GM18909 (cell line): ENCODE measurements at regions not wholly inside any gene's neighbourhood (a gene's known extent, or its start where the extent isn't known, plus 50 kb on each side); places are given as distances from the start of the nearest gene placed in this dataset.

ENCODE experiments used
- ATAC-seq: cut with Tn5 transposase; IDR thresholded peaks from one replicate; pipeline ENCODE4 v1.9.1; 2021; ENCODE audit warnings: mild to moderate bottlenecking; ENCODE audit not compliant: unreplicated experiment, poor library complexity

DNA sequence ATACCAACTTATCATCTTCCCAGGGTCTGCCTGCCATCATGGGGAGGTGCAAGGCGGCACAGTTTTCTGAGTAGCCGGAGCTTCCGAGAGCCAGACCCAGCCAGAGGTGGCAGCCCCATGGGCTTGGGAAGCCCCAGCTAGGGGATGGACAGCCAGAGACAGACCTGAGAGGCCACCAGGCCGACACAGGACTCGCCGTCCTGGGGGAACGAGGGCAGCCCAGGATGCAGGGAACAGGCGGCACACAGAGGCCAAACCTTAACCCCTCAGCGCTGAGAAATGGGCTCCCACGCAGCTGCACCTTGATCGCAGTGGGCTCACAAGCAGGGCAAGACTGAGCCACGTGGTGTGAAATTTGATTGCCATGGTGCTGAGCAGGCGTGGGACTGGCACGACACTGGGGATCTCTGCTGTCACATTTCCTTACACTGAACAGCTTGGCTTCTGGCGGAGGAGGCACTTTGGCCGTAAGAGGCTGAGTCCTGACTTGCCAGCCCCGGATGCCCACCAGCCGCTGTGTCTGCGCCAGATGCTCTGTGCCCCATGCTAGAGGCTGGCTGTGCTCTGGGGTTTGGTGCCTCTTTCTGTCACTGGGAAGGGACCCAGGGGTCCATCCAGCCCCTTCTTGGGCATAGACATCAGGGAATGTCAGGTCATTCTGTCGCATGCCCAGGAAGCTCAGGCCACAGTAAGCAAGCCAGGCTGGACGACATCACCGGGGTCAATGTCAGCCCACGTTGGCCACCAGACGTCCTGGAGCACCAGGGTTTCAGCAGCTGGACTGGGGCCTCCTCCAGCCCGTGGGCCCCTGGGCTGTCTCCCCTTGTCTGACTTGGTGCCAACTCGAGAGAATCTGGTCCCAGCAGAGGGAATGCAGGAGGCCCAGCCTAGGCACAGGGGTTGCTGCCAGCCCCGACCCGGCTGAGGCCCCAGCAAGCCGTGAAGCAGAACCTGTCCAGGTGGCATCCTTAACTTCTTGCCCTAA, 312.1 kb upstream of the MYT1L start:
- no peak for ATAC-seq

DNA sequence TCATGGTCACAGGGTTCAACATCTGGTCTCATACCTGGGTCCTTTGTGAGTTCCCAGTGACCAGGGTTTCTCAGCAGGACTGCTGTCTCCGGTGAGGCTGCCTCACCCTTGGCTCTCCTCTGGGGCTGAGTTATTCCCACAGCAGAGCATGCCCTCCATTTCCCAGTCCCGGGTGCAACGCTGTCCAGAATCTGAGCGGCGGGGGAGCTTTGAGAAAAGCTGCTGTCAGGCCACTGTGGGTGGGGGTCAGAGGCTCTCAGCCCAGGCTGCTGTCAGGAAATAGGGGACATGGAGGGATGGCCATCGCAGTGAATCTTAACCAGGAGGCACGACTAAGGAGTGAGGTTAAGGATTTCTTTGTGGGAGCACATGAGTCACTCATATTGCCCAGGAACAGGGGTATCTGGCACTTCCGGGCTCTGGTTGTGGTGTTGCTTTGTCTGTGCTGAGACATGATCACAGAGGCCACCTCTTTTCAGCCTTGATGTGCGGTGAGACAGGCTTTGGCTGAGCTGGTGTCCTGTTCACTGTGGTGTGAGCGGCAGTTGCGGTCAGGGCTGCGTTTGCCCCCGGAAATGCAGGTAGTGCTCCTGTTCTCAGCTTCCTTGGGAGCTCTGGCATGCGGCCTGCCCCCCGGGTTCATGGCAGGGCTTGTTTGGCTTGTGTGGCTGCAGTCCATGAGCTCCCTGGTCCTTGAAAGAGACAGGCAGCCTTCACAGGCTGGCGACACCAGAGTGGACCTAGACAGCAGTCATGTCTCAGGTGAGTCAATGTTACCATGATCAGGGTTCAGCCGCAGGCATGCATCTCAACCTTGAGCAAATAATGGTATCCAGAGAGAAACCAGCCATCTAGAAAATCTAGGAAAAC, 310.7 kb upstream of the MYT1L start:
- ATAC-seq = no peak

DNA sequence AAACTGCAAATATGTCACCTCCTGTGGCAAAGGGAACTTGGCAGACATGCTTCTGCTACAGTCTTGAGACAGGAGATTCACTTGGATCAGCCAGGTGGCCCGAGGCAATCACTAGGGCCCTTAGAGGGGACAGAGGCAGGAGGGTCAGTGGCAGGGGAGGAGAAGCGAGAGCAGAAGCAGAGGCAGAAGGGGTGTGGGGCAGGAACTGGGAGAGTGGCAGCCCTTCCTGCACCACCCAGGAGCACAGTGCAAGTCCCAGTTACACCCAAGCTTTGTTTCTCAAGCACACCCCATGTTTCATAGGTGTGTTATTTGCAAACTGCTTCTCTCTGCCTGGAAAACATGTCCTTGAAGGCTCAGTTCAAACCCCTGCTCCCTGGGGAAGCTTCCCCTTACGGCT, 309.7 kb upstream of the MYT1L start:
- no peak for ATAC-seq

DNA sequence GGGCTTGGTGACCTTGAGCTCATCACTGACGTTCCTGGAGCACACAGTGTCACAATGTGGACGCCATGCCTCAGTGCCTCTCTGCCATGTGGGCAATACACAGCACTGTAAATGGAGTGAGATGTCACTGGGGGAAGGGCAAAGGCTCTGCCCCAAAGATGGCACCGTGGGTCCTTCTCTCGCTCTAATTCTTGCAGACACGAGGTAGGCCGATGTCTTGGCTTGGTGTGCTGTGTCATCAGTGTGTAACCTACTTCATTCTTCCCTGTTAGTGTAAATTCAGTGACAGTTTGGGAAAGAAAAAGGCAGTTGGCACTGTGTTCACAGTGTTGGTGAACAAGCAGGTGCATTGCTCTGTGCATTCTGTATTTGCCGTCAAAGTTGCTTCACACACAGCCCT, 309.3 kb upstream of the MYT1L start:
- ATAC-seq = no peak

DNA sequence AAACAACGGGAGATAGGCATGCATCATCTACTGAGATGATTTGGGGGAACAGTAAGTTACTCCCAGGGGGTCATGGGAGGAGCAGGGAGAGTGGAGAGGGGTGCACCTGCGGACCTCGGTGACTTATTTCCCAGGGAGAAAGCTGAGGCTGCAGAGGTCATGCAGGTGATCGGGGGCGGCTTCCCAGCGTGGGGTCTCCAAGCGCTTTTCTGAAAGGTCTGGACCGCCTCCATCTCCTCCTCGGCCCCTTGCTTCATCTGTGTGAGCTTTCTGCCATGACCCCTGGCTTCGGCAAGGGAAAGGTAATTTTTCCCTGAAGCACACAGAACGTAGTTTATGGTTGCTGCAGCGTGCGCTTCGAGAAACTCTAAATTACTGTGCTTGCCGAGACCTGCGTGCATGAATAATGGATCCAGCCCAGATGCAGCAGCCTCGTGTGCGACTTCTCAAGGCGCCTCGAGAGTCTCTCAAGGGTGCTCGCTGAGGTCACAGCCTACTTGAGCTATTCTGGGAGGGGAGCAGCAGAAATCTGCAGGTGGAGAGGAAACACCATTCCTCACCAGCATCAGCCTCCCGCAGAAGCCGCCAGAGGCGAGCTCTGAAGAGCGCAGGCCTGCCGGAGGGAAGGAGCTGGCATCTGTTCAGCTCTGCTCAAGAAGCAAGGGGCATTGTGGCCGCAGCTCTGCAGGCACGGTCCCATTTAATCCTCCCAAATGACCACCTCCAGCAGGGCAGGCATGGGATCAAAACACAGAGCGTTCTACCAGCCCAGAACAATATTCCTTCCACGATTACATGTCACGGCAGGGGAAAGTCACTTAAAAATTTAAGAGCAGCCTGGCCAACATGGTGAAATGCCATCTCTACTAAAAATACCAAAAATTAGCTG, 308.4 kb upstream of the MYT1L start:
- no peak for ATAC-seq

DNA sequence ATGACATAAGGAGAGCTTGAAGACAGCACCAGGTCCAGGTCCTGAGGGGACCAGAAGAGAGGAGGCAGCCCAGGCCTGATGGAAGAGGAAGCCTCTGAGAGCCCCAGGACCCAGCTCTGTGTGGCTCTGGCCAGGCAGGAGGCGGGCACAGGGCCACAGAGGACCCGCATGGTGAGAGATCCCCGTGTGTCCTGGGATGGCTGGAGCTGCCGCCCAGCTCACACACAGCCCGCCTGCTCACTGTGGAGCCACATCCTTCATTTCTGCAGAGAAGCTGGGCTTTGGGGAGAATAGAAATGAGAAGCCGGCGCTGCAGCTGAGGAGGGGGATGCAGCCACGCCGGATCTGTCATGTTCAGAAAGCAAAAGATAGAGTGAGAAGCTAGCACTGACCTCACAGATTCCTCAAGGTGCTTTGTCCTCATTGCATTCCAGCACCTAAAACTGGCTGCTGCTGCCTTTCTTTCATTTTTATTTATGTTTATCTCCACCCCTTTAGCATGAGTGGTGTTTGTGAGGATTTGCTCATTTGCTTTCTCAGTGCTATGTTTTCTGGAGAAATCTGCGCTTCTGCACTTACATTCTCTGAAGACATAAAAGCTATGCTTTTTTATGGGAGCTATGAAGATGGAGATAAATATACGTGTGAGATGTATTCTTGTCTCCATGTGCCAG, 307.6 kb upstream of the MYT1L start:
- ATAC-seq = no peak

DNA sequence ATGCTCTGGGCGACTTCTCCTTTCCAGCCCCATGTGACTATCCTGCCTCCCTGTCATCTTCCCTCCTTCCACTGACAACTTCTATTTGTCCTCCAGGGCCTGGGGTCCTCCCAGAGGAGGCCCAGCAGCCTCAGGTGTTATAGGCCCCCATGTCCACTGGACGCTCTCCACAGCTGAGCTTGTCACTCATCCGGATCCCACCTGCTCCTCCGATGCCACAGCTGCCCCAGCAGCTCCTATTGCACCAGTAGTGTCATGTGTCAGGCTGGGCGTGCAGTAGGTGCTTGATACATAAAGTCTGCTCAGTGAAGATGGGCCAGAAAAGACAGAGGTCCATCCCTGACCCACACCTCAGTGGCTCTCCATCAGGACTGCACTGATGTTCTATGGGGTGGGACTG, 305.7 kb upstream of the MYT1L start:
- no peak for ATAC-seq

DNA sequence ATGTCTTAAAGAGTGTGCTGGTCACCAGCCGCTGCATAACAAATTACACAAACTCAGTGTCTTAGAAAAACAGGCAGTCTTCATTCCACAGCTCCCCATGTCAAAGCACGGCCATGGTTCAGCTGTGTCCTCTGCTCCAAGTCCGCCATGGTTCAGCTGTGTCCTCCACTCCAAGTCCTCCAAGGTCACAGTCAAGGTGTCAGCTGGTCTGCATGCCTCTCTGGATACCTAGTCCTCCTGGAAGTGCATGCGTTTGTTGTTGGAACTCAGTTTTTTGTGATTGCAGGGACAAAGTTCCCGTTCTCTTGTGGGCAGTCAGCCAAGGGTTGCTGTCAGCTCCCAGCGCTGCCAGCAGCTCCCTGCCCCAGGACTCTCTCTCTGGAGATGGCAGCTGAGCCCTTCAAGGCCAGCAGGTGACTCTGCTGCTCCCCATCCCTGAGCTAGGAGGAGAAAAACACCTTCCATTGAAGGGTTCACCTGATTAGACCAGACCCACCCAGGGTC, 304.0 kb upstream of the MYT1L start:
- no peak for ATAC-seq

DNA sequence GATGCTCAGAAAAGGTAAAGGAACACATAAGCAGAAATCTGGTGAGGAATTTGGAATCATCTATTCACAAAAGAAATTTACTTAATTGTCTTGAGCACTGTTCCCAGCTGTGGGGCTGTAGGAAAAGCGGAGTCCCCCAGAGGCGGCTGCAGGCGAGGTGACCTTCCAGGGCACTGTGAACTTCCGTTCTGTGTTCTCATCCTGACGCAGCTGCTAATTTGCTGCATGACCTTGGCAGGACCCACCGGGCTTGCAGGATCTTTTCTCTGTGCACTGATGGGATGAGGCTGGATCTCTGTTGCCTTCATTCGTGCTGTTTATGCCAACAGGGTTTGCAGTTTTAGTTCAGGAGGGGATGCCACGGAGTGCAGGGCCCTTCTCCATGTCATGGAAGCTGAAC, 301.9 kb upstream of the MYT1L start:
- no peak for ATAC-seq

DNA sequence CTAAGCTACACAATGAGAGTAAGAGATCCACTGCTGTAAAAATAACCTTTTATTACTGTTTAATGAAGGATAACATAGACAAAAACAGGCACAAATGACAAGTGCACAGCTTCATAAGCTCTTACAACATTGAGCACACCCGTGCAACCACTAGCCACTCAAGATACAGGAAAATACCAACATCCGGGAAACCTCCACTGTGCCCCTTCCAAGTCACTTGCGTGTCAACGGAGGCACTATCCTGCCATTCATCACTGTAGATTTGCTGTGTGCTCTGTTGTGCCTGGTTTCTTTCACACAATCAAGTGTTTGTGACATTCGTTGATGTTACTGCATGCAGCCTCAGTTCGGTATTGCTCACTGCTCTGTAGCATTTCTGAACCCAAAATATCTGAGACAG, 292.9 kb upstream of the MYT1L start:
- ATAC-seq = no peak

DNA sequence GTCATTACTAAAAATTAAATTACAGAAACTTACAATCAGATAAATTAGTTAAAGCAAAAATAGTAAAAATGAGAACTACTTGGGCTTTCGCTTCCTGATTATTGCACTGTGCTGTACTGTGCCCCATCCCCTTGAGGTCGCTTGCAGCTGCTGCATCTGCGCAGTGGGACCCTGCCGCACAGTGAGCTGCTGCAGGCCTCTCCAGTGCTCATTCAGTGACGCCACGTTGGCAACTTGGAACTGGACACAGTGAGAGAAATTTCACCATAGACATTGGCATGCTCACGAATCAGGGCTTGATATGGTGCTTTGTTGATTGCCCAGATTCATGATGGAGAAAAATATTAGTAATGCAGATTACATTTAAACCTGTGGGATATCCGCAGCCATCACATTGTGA, 290.8 kb upstream of the MYT1L start:
- ATAC-seq = no peak

DNA sequence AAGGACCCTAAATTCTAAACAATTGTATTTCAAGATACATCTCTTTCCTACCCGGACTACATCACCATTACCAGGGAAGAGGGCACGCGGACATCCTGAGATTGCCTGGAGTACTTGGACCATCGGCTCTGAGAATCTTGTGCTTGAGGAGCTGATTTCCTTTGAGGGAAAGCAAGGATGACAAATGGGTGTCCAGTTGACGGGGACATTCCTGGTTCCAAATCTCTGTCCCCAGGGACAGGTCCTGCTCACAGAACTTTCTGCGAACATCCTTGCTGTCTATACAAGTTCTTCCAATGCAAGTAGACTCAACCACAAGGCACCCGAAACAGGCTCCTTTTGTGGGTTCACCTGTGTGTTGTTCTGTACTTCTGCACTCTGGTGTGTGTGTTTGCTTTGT, 289.5 kb upstream of the MYT1L start:
- no peak for ATAC-seq

DNA sequence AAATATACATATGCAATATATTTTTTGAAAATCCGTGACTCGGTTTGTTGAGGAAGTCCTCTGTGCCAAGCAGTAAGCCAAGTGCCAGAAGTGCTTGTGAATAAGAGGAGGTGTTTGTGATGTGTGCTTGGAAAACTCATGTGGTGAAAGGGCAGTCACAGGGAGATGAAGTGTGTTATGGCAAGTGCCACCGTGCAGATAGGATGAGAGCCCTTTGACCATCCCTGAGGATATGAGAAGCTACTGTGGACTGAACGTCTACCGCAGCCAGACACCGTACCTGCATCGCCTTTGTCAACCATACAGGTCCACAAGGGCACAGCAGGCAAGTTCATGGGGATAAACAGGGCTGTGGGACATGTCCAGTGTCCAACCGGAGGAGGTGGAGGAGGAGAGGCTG, 288.9 kb upstream of the MYT1L start:
- ATAC-seq = no peak

DNA sequence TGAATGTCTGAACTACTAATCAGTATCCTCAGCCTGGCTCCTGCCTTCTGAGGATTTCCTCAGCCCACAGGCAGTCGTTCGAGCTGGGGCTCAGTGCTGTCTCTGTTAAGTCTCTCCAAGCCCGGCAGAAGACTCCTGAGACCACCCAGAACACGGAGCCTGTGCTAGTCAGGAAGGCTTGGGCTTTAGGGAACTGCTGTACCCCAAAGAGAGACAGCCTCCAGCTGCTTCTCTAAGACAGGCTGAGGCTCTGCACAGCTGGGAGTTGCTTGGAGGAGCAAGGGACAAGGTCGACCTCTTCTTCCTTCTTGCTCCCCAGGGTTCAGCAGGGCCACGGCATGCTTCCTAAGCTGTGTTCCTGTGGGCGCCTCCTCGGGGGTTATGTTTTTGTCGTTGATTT, 283.4 kb upstream of the MYT1L start:
- no peak for ATAC-seq

DNA sequence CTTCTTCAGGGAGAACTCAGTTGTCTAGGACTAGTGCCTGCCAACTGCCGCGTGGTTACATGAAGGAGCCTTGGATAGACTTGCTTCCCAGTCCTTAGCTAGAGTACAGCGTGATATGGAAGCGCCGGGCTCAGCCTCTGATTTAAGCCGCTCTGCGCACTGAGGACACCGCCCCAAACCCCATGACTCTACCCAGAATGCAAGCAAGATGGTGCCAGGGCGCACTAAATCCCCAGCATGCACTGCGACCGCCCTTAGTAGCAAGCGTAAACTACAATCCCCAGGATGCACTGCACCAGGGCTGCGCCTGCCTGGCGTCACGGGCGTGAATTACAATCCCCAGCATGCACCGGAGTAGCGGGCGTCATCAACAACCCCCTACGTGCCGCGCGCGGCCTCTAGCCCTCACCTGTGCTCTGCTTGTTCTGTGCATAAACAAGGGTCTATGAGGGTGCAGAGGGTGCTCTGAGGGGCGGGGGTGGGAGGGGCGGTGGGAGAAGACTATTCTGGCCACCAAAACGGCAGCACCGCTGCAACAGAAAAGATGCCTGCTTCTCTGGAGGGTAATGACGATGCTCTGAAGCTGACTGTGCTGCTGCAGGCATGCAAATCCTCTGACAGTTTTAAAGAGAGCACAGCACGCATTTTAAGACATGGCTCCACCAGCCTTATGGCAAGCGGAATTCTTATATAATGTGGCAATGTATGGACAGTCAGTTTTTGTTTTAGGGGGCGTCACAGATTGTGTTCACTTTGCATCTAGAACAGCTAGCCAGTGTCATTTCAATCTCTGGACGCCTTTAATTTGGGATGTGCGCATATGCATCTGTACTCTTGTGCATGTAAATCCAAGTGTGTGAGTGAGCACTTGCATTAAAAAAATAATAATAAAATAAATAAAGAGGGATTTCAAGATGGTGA, 282.5 kb upstream of the MYT1L start:
- ATAC-seq = peak; percentile 100

DNA sequence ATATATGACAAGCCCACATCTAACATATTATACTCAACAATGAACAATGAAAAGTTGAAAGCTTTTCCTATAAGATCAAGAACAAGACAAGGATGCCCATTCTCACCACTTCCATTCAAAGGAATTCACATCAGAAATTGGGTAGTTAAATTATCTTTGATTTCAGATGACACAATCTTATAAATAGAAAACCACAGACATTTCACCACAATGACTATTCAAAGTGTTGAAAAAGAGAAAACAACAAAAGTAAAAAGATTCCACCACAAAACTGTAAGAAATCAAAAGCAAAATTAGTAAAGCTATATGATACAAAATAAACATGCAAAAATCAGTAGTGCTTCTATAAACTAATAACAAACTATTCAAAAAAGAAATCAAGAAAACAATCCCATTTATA, 279.7 kb upstream of the MYT1L start:
- no peak for ATAC-seq

DNA sequence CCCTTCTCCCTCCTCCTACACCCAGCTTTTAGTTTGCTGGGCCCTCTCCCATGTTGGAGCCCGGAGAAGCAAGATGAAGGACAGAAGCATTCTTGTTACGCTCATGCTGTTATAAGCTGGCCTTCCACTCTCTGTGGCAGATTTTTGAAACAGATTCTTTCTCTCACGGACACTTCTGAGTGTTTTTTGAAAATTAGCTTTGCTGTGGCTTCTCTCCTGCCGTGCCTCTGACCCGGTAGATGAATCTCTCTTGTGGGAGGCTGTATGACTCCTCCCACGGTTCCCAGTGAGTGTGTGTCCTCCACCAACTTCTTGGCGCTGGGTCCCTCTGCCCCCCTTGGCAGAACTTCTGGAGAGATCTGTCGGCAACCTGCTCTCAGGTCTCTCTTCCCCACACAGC, 269.3 kb upstream of the MYT1L start:
- ATAC-seq = no peak

DNA sequence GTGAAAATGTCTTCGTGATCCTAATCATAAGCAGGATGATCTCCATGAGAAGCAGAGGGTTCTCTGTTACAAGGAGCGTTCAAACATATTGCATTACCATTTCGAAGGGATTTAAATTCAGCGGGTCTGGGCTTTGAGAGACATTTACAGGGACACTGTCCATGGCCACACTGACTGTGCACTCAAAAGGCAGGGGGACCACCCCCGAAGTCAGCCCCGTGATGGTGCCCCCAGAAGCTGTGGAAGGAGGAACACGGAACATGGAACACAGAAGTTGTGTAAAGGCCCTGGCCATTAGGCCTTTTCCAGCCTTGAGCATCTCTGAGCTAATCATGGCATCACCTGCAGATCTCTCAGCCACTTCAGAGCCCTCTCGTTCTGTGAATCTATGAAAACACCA, 268.4 kb upstream of the MYT1L start:
- ATAC-seq = no peak

DNA sequence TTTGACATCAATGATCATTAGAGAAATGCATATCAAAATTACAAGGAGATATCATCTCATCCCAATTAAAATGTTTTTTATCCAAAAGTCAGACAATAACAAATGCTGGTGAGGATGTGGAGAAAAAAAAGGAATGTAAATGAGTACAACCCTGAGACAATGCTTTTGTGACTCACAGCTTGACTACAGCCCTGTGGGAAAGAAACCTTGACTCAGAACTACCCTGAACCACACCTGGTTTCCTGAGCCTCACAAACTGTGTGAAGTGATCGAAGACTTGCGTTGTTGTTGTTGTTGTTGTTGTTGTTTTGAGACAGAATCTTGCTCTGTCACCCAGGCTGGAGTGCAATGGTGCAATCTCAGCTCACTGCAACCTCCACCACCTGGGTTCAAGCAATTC, 266.6 kb upstream of the MYT1L start:
- no peak for ATAC-seq
